PFSK-1 (cell line): ENCODE measurements at regions not wholly inside any gene's neighbourhood (a gene's known extent, or its start where the extent isn't known, plus 50 kb on each side); places are given as distances from the start of the nearest gene placed in this dataset.

Source experiments
- FOXP2 ChIP-seq: optimal IDR thresholded peaks from 2 replicates; pipeline ENCODE3; 2011; ENCODE audit warnings: borderline replicate concordance, control low read depth, inconsistent platforms; ENCODE audit not compliant: insufficient read depth; ENCODE audit errors: extremely low read length, extremely low read depth
- POLR2AphosphoS5 ChIP-seq: IDR thresholded peaks from 2 replicates; pipeline ENCODE4 v1.6.1; 2012; ENCODE audit warnings: low read depth, mild to moderate bottlenecking, control low read depth, low read length, moderate library complexity
- SIN3A ChIP-seq: IDR thresholded peaks from 2 replicates; pipeline ENCODE4 v1.6.1; 2012; ENCODE audit warnings: mild to moderate bottlenecking, low read length, moderate library complexity, borderline replicate concordance; ENCODE audit not compliant: insufficient read depth
- TAF1 ChIP-seq: IDR thresholded peaks from 2 replicates; pipeline ENCODE4 v1.6.1; 2012; ENCODE audit warnings: low read length, control low read depth, borderline replicate concordance; ENCODE audit not compliant: insufficient read depth
- TF ChIP-seq, protein P1 (sequence below), 2 experiments: IDR thresholded peaks; 2 replicates each; pipeline versions ENCODE4 v1.6.1 to v1.8.0; 2011 to 2012; ENCODE audit warnings: low read depth in 2 of 2, low read length in 2 of 2, control low read depth in 1 of 2, inconsistent platforms in 1 of 2, mild to moderate bottlenecking in 1 of 2, moderate library complexity in 1 of 2; ENCODE audit not compliant: insufficient read depth in 1 of 2

DNA sequence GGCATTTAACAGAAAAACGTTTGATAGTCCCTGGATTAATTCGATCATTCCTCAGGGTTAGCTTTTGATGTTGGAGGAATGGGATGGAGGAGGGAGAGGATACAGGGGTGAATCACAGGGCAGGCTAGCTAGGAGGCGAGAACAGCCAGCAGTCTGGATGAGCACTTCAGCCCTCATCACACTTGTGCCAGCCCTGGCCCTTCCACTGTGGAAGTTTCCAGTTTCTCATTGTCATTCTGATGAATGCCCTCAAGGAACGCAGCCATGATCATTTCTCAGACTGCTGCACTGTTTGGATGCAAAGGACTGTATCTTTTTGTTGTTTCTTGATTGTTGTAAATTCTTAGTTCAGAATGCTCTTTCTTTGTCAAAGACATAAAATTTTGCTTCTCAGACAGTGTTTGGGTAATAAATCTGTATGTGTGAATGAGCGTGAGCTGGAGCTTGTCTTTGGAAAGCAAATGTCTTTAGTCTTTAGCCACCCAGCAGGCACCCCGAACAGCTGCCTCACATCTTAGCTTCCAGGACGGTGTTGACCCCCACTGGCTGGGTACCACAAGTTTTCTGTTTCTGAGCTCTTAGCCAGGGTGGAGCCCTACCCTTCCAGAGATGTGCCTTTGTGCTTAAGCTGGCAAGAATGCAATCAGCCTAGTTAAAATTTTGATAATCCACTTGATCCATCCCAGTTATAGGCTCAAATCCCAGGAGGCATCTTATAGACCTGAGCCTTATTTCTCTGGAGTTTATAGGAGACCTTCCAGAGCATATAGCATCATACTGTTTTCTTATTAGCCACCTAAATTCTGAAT is 121.1 kb downstream of the PDCD6IP start:
- TF ChIP-seq, protein P1, sequence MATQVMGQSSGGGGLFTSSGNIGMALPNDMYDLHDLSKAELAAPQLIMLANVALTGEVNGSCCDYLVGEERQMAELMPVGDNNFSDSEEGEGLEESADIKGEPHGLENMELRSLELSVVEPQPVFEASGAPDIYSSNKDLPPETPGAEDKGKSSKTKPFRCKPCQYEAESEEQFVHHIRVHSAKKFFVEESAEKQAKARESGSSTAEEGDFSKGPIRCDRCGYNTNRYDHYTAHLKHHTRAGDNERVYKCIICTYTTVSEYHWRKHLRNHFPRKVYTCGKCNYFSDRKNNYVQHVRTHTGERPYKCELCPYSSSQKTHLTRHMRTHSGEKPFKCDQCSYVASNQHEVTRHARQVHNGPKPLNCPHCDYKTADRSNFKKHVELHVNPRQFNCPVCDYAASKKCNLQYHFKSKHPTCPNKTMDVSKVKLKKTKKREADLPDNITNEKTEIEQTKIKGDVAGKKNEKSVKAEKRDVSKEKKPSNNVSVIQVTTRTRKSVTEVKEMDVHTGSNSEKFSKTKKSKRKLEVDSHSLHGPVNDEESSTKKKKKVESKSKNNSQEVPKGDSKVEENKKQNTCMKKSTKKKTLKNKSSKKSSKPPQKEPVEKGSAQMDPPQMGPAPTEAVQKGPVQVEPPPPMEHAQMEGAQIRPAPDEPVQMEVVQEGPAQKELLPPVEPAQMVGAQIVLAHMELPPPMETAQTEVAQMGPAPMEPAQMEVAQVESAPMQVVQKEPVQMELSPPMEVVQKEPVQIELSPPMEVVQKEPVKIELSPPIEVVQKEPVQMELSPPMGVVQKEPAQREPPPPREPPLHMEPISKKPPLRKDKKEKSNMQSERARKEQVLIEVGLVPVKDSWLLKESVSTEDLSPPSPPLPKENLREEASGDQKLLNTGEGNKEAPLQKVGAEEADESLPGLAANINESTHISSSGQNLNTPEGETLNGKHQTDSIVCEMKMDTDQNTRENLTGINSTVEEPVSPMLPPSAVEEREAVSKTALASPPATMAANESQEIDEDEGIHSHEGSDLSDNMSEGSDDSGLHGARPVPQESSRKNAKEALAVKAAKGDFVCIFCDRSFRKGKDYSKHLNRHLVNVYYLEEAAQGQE (IDR thresholded peaks at IDR 0.05; ENCODE audit: insufficient read depth in 1 of 2, low read depth in 2 of 2, low read length in 2 of 2) = no peak
- no peak for TF ChIP-seq FOXP2
- TF ChIP-seq SIN3A = no peak
- TF ChIP-seq TAF1 = no peak
- no peak for TF ChIP-seq POLR2AphosphoS5

DNA sequence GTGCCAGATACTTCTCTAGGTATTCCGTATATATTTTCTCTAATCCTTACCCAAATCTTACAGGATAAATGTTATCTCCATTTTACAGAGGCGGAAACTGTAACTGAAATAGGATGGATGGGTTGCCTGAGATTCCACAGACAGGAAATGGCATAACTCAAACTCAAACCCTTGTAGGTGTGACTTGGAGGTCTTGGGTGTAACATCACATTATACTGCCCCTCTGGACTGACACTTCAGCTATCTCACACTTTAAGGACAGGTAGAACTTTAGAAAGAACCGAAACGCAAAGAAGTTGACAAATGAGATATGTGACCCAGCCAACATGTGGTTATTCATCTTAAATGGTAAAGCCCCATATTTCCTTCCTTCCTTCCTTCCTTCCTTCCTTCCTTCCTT is 122.1 kb downstream of the PDCD6IP start:
- TF ChIP-seq FOXP2 (no peak), TAF1 (no peak), SIN3A (no peak), POLR2AphosphoS5 (no peak)
- TF ChIP-seq, protein P1 (IDR thresholded peaks at IDR 0.05; ENCODE audit: insufficient read depth in 1 of 2, low read depth in 2 of 2, low read length in 2 of 2) = no peak

DNA sequence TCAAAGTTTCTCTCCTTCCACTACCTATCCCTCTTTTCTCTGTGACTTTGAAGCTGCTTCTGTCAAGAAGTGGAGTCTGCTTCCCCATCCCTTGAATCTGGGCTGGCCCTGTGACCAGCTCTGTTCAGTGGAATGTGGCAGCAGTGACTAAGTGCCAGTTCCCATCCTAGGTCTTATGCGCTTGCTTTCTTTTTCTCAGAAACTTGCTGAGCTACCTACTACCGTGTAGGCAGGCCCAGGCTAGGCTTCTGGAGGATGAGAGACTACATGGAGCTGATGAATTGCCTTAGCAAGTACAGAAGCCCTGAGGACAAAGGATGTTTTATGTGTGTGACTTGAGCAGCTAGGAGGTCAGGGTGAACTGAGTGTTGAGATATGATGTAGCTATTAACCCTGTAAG is 123.2 kb downstream of the PDCD6IP start:
- TF ChIP-seq, protein P1 (IDR thresholded peaks at IDR 0.05; ENCODE audit: insufficient read depth in 1 of 2, low read depth in 2 of 2, low read length in 2 of 2) = no peak
- TF ChIP-seq FOXP2 = no peak
- TF ChIP-seq TAF1 = no peak
- TF ChIP-seq POLR2AphosphoS5 = no peak
- no peak for TF ChIP-seq SIN3A

DNA sequence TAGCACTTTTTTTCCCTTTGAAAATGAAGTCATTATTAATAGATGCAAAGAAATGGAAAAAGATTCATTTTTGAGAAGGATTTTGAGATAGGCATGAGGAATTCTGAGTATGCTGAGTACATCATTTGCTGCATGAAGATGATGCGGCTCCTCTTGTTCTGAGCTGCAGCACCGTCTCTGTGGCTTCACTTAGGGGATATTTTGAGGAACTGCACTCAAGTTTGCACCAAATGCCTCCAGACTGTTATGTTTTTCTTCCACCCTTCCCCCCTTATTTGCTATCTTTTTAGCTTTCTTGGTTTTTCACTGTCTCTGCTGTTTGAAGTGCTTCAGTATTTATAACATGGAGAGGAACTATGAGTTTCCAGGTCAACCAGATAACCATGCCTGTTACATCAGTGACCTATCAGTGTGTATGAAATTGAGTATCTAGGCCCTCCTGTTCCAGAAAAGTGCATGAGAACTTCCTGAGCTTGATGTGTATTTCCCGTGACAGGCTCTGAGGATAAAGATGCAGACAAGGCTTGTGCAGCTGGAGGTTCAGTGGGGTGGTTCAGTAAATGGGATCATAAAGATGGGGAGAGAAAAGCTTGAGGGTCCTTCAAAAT is 128.7 kb downstream of the PDCD6IP start:
- TF ChIP-seq, protein P1 (IDR thresholded peaks at IDR 0.05; ENCODE audit: insufficient read depth in 1 of 2, low read depth in 2 of 2, low read length in 2 of 2) = no peak
- TF ChIP-seq POLR2AphosphoS5 (no peak), SIN3A (no peak), TAF1 (no peak), FOXP2 (no peak)
